HL-60 (cell line): ENCODE measurements at regions not wholly inside any gene's neighbourhood (a gene's known extent, or its start where the extent isn't known, plus 50 kb on each side); places are given as distances from the start of the nearest gene placed in this dataset.

ENCODE experiments used
- DNase-seq, 2 experiments: peaks; one replicate each; pipeline ENCODE4 v3.0.0-alpha.2; 2010 to 2020; ENCODE audit warnings: low read depth in 1 of 2, low spot score in 1 of 2
- H3K27ac ChIP-seq: fragments of 250-450 bp; sonication (Bioruptor Pico); replicated peaks from 2 replicates; pipeline ENCODE4 v1.5.1; 2020; ENCODE audit warnings: mild to moderate bottlenecking, moderate library complexity
- H3K27me3 ChIP-seq: fragments of 250-450 bp; sonication (Bioruptor Pico); 2 replicates; pipeline ENCODE4 v1.5.1; 2021; ENCODE audit warnings: mild to moderate bottlenecking, moderate library complexity; ENCODE audit not compliant: insufficient read depth, poor library complexity, severe bottlenecking
- H3K4me3 ChIP-seq: replicated peaks from 2 replicates; pipeline ENCODE4 v1.5.1; 2011; ENCODE audit warnings: mild to moderate bottlenecking, control low read depth, low read length; ENCODE audit not compliant: insufficient read depth
- CTCF ChIP-seq: IDR thresholded peaks from one replicate; pipeline ENCODE4 v1.5.1; 2011; ENCODE audit warnings: low read length, control low read depth, inconsistent platforms; ENCODE audit not compliant: insufficient read depth
- GABPA ChIP-seq: IDR thresholded peaks from 2 replicates; pipeline ENCODE4 v1.6.1; 2012; ENCODE audit warnings: low read depth
- POLR2AphosphoS5 ChIP-seq: IDR thresholded peaks from 2 replicates; pipeline ENCODE4 v1.6.1; 2012; ENCODE audit warnings: low read depth
- REST ChIP-seq: IDR thresholded peaks from 2 replicates; pipeline ENCODE4 v1.6.1; 2012; ENCODE audit warnings: low read depth; ENCODE audit not compliant: insufficient replicate concordance
- SPI1 ChIP-seq: IDR thresholded peaks from 2 replicates; pipeline ENCODE4 v1.6.1; 2012; ENCODE audit warnings: low read depth, mild to moderate bottlenecking, borderline replicate concordance

GRCh38 chr18:37671530-37671929, 105.9 kb upstream of the CELF4 start:
- Histone ChIP-seq H3K27me3 (no peaks in the 10 kb centered on the region), H3K4me3 (no peak overlapping the region), H3K27ac (no peak overlapping the region)
- TF ChIP-seq GABPA (no peak), POLR2AphosphoS5 (no peak), CTCF (no peak)
- no peak for DNase-seq

- no peaks in the 10 kb centered on the region for H3K27me3 ChIP-seq
- DNase-seq: no peak
- no peak overlapping the region for H3K27ac ChIP-seq
- H3K4me3 ChIP-seq: no peak overlapping the region
- TF ChIP-seq REST: no peak
Measured at GRCh38 chr18:37671119-37671518, 105.5 kb upstream of the CELF4 start.

GRCh38 chr18:37669991-37670534, 104.5 kb upstream of the CELF4 start:
- TF ChIP-seq POLR2AphosphoS5: no peak
- no peak for TF ChIP-seq SPI1
- no peak for TF ChIP-seq CTCF
- no peak for TF ChIP-seq GABPA
- no peak for TF ChIP-seq REST
- no peak overlapping the region for H3K4me3 ChIP-seq
- no peaks in the 10 kb centered on the region for H3K27me3 ChIP-seq
- no peak for DNase-seq
- H3K27ac ChIP-seq: no peak overlapping the region

GRCh38 chr18:37668971-37669747, 103.6 kb upstream of the CELF4 start:
- DNase-seq: no peak
- H3K27me3 ChIP-seq: no peaks in the 10 kb centered on the region
- no peak overlapping the region for H3K27ac ChIP-seq
- no peak for TF ChIP-seq CTCF
- no peak for TF ChIP-seq REST
- no peak for TF ChIP-seq SPI1
- TF ChIP-seq POLR2AphosphoS5: no peak
- no peak for TF ChIP-seq GABPA
- no peak overlapping the region for H3K4me3 ChIP-seq
